Keratinocyte (primary cell): ENCODE measurements at regions not wholly inside any gene's neighbourhood (a gene's known extent, or its start where the extent isn't known, plus 50 kb on each side); places are given as distances from the start of the nearest gene placed in this dataset.

ENCODE experiments used
- DNase-seq: peaks from one replicate; pipeline ENCODE4 v3.0.0-alpha.2; 2011; ENCODE audit warnings: low read depth, missing footprints, low spot score
- FAIRE-seq: peaks from 2 replicates; lab custom pipeline; 2011; peaks lifted over from hg19 to GRCh38; lab: Jason Lieb, UNC
- H2AFZ ChIP-seq: 2 replicates; pipeline ENCODE4 v1.6.0; 2012; ENCODE audit warnings: low read length, control low read depth, inconsistent platforms; ENCODE audit not compliant: control insufficient read depth
- H3K27ac ChIP-seq: 2 replicates; pipeline ENCODE4 v1.5.1; 2011; ENCODE audit warnings: low read length; ENCODE audit not compliant: control insufficient read depth, insufficient read depth
- H3K27me3 ChIP-seq: 3 replicates; pipeline ENCODE4 v1.6.0; 2011; ENCODE audit warnings: low read length; ENCODE audit not compliant: control insufficient read depth, insufficient read depth; ENCODE audit errors: extremely low read depth
- H3K36me3 ChIP-seq, 2 experiments: 2 replicates in 1 of 2; 3 replicates in 1 of 2; pipeline ENCODE4 v1.5.1; 2011; ENCODE audit warnings: low read length in 2 of 2, mild to moderate bottlenecking in 1 of 2; ENCODE audit not compliant: control insufficient read depth in 2 of 2, insufficient read depth in 2 of 2; ENCODE audit errors: extremely low read depth in 1 of 2
- H3K4me1 ChIP-seq: 3 replicates; pipeline ENCODE4 v1.5.1; 2011; ENCODE audit warnings: low read length; ENCODE audit not compliant: control insufficient read depth, insufficient read depth; ENCODE audit errors: extremely low read depth
- H3K4me2 ChIP-seq: 3 replicates; pipeline ENCODE4 v1.6.0; 2011; ENCODE audit warnings: low read depth, low read length; ENCODE audit not compliant: control insufficient read depth, insufficient read depth; ENCODE audit errors: extremely low read depth
- H3K4me3 ChIP-seq, 3 experiments: fragments of 200-600 bp in 1 of 3; sonication (generic) in 1 of 3; 2 replicates in 2 of 3; 3 replicates in 1 of 3; pipeline ENCODE4 v1.5.1; 2011 to 2016; ENCODE audit warnings: low read length in 3 of 3, mild to moderate bottlenecking in 3 of 3, control low read depth in 2 of 3, inconsistent platforms in 1 of 3, low read depth in 1 of 3, mixed read lengths in 1 of 3, mixed run types in 1 of 3, moderate library complexity in 1 of 3; ENCODE audit not compliant: control insufficient read depth in 2 of 3, insufficient read depth in 2 of 3; ENCODE audit errors: extremely low read depth in 1 of 3
- H3K79me2 ChIP-seq: 2 replicates; pipeline ENCODE4 v1.6.0; 2012; ENCODE audit warnings: low read length; ENCODE audit not compliant: control insufficient read depth, insufficient read depth
- H3K9ac ChIP-seq: 3 replicates; pipeline ENCODE4 v1.6.0; 2011; ENCODE audit warnings: low read length; ENCODE audit not compliant: control insufficient read depth, insufficient read depth; ENCODE audit errors: extremely low read depth
- H3K9me1 ChIP-seq: 3 replicates; pipeline ENCODE4 v1.6.0; 2011; ENCODE audit warnings: low read length; ENCODE audit not compliant: control insufficient read depth, insufficient read depth; ENCODE audit errors: extremely low read depth
- H3K9me3 ChIP-seq: 2 replicates; pipeline ENCODE4 v1.5.1; 2012; ENCODE audit warnings: low read depth, low read length; ENCODE audit not compliant: control insufficient read depth
- H4K20me1 ChIP-seq: 3 replicates; pipeline ENCODE4 v1.6.0; 2011; ENCODE audit warnings: low read length; ENCODE audit not compliant: control insufficient read depth, insufficient read depth; ENCODE audit errors: extremely low read depth
- CTCF ChIP-seq, 3 experiments: IDR thresholded peaks in 1 of 3; conservative IDR thresholded peaks in 1 of 3; optimal IDR thresholded peaks in 1 of 3; 2 replicates in 2 of 3; 3 replicates in 1 of 3; pipeline versions ENCODE3 to v1.5.1; 2011; ENCODE audit warnings: low read length in 3 of 3, mild to moderate bottlenecking in 3 of 3, moderate library complexity in 2 of 3, control low read depth in 1 of 3, inconsistent platforms in 1 of 3; ENCODE audit not compliant: insufficient read depth in 2 of 3; ENCODE audit errors: extremely low read depth in 1 of 3
- EZH2 ChIP-seq: IDR thresholded peaks from one replicate; pipeline ENCODE4 v1.6.1; 2012; ENCODE audit warnings: inconsistent platforms, mild to moderate bottlenecking, low read length, moderate library complexity
- dilution Hi-C: fragments of 300-500 bp; cut with MboI; formaldehyde crosslinking; loops from one replicate; pipeline ENCODE4 v1.7.0; 2020; ENCODE audit warnings: low sequenced_read_pairs; ENCODE audit not compliant: extremely low pct_ligation_motif_present

DNA sequence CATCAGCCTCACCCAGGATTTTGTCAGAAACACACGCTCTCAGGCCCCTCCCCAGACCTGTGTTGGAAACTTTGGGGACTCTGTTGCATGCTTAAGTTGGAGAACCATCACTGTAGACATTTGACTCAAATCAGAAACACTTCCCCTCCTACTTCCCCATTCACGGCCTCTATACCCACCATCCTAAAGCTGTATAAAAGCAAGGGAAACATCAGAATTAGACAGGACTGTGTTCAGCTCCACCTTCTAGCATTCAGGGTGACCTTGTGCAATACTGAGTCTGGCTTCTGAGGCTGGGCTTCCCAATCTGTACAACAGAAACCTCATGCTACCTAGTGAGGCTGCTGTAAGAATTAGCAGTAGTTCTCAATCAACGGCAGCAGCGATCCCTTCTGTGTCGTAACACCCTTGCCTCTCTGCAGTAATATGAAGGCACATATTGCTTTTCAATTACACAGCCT lies 252.3 kb downstream of the LY86 start:
- DNase-seq (no peak), FAIRE-seq (no peak)
- Histone ChIP-seq H3K4me3 (no peak overlapping the region), H3K27ac (no peak overlapping the region), H3K9ac (no peak overlapping the region), H3K4me1 (peaks cover 21% of the 10 kb centered on the region), H2AFZ (no peak overlapping the region), H3K4me2 (no peak overlapping the region), H3K27me3 (no peaks in the 10 kb centered on the region), H4K20me1 (no peaks in the 10 kb centered on the region), H3K79me2 (no peaks in the 10 kb centered on the region), H3K9me3 (no peaks in the 10 kb centered on the region), H3K9me1 (no peaks in the 10 kb centered on the region), H3K36me3 (no peaks in the 10 kb centered on the region)
- dilution Hi-C loops, result no loop called here
- no peak for TF ChIP-seq EZH2
- TF ChIP-seq CTCF (optimal IDR thresholded peaks at IDR 0.05 in 1 of 3, IDR thresholded peaks at IDR 0.05 in 1 of 3, conservative IDR thresholded peaks at IDR 0.05 in 1 of 3; ENCODE audit: extremely low read depth in 1 of 3, insufficient read depth in 2 of 3, low read length in 3 of 3), result no peak

DNA sequence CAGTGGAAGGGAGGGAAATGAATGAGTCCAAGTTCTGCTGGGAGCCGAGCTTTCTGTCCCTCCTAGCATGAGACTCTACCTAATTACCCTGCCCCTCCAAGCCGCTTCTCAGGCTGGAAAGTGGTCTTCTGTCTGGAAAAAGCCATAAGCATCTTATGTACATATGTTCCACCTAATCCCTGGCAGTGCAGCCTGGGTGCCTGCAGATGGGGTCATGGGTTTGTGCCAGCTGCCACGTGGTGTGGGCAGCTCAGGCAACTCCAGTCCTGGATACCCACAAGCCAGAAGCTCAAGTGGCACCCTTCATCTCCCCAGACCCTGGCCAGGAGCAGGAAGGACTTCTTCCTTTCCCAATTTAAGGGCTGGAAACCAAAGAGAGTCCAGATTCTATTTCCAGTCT lies 253.1 kb downstream of the LY86 start:
- H3K36me3 ChIP-seq, result no peaks in the 10 kb centered on the region
- peak in 1 of 3 experiments; percentile 18 for TF ChIP-seq CTCF (optimal IDR thresholded peaks at IDR 0.05 in 1 of 3, IDR thresholded peaks at IDR 0.05 in 1 of 3, conservative IDR thresholded peaks at IDR 0.05 in 1 of 3; ENCODE audit: extremely low read depth in 1 of 3, insufficient read depth in 2 of 3, low read length in 3 of 3)
- TF ChIP-seq EZH2, result no peak
- H3K4me2 ChIP-seq, result no peak overlapping the region
- H3K9ac ChIP-seq, result no peak overlapping the region
- H3K27ac ChIP-seq, result no peak overlapping the region
- DNase-seq, result no peak
- no peaks in the 10 kb centered on the region for H3K9me3 ChIP-seq
- no peak overlapping the region for H2AFZ ChIP-seq
- H3K4me3 ChIP-seq, result no peak overlapping the region
- no peak for FAIRE-seq
- dilution Hi-C loops, result no loop called here
- no peaks in the 10 kb centered on the region for H3K79me2 ChIP-seq
- no peaks in the 10 kb centered on the region for H3K9me1 ChIP-seq
- no peaks in the 10 kb centered on the region for H3K27me3 ChIP-seq
- no peaks in the 10 kb centered on the region for H4K20me1 ChIP-seq
- peaks cover 21% of the 10 kb centered on the region for H3K4me1 ChIP-seq
